ENCODE measurements at regions not wholly inside any gene's neighbourhood (a gene's known extent, or its start where the extent isn't known, plus 50 kb on each side); places are given as distances from the start of the nearest gene placed in this dataset.

DNA sequence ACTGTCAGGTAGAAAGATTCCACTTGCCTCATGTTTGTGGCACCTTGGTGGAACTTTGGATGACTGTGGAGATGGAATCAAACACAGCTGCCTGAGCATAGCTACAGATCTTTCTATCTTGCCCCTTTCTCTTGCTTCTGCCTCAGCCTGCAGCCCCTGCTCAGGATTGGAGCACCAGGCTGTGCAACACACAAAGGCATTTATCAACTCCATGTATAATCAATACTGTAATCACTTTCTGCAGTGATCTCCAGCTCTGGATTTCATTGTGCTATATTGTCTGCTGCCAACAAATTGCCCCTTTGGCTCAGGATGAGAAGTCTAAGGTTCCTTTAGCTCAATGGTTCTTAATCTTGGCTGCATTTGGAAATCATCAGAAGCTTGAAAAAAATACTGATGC, 86.3 kb upstream of the PRPS1 start:
- no peak for DNase-seq (ENCODE audit: low spot score)
- TF ChIP-seq, protein P1, sequence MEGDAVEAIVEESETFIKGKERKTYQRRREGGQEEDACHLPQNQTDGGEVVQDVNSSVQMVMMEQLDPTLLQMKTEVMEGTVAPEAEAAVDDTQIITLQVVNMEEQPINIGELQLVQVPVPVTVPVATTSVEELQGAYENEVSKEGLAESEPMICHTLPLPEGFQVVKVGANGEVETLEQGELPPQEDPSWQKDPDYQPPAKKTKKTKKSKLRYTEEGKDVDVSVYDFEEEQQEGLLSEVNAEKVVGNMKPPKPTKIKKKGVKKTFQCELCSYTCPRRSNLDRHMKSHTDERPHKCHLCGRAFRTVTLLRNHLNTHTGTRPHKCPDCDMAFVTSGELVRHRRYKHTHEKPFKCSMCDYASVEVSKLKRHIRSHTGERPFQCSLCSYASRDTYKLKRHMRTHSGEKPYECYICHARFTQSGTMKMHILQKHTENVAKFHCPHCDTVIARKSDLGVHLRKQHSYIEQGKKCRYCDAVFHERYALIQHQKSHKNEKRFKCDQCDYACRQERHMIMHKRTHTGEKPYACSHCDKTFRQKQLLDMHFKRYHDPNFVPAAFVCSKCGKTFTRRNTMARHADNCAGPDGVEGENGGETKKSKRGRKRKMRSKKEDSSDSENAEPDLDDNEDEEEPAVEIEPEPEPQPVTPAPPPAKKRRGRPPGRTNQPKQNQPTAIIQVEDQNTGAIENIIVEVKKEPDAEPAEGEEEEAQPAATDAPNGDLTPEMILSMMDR (IDR thresholded peaks at IDR 0.05; ENCODE audit: extremely low read depth, missing control alignments), result no peak

DNA sequence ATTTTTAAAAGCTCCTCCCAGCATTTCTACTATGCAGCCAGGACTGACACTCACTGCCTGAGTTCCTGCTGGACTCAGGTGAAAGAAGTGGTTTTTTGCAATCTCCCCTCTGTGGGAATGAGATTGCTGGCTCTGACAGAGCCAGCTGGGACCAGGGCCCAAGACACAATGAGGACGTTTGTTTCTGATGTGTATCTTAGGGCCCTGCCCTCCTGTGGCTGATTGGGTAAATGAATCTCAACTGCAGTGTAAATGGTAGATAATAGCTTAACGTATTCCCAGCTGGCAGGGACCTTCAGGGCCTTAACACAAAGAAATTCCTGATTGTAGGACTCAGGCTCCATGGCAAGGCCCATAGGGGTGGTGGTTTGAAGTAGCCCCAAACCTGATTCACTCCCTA, 85.8 kb upstream of the PRPS1 start:
- TF ChIP-seq, protein P1 (IDR thresholded peaks at IDR 0.05; ENCODE audit: extremely low read depth, missing control alignments), result no peak
- no peak for DNase-seq (ENCODE audit: low spot score)

DNA sequence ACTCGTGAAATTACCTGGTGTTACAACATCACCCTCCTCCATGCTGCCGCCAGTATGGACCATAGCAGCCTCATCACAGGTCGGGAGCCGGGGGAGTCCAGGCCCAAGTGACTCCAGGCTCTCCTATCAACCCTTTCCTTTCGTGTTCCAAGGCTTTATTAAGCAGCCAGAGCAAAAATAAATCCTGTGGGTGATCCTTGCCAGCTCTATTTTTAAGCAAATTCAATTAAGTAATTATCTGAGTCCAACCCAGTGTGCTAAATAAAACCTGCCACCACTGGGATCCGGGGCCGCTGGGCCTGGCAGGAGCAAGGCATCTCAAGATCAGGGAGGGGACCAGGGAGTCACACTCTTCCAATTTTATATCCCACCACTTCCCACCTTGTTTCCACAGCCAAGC, 80.7 kb upstream of the PRPS1 start:
- no peak for DNase-seq (ENCODE audit: low spot score)
- TF ChIP-seq, protein P1 (IDR thresholded peaks at IDR 0.05; ENCODE audit: extremely low read depth, missing control alignments), result no peak

DNA sequence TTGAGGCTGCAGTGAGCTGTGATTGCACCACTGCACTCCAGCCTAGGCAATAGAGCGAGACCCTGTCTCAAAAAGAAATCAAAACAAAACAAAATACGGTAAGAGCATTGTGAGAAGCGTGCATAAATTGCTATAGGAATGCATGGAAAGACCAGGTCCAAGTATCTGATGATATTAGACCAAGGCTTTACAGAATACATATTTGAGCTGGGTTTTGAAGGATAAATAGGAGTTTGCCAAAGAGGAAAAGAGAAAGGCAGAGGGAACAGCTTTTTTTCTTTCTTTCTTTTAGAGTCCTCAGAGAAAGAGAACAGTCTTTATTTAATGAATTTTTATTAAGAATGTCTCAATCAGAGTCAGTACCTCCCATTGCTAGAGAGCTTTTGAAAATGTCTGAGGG, 79.5 kb upstream of the PRPS1 start:
- DNase-seq (ENCODE audit: low spot score), result no peak
- TF ChIP-seq, protein P1 (IDR thresholded peaks at IDR 0.05; ENCODE audit: extremely low read depth, missing control alignments), result no peak

DNA sequence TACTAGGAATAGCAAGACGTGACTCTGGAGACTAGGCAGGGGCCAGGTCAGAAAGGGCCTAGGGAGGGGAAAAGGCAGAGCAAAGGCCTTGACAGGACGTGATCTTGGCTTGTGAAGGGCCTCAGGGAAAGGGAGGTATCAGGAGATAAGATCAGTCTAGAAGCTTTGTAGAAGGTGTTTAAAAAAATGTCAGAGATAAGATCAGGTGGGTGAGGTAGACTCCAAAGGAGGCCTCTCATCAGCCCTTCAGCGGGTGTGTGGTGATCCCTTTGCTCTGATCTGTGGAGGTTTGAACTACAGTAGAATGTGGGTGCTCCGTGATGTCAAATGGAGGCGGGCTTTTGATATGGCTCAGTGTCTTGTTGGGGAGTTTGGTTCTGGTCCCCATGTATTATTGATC, 78.8 kb upstream of the PRPS1 start:
- TF ChIP-seq, protein P1 (IDR thresholded peaks at IDR 0.05; ENCODE audit: extremely low read depth, missing control alignments), result no peak

DNA sequence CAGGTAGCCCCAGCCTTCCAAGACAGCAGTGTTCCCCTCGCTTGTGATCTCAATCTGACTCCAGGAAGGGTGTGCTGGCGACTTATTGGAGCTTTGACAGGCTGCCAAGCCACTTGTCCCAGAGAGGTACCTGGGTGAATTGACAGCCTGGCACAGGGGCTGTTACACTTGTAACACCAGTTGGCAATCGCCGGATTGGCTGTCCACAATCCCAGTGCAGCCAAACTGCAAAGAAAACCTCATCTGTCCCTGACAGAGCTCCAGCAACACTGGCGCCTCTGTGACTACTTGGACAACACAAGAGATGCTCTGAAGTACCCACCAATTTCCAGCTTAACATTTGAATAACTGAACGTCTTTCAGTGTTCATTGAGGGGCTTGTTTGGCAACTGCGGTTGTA, 76.8 kb upstream of the PRPS1 start:
- TF ChIP-seq, protein P1 (IDR thresholded peaks at IDR 0.05; ENCODE audit: extremely low read depth, missing control alignments), result no peak
- DNase-seq (ENCODE audit: low spot score), result no peak

More for the DNA sequence above, 78.8 kb upstream of the PRPS1 start:
- DNase-seq (ENCODE audit: low spot score), result no peak

DNA sequence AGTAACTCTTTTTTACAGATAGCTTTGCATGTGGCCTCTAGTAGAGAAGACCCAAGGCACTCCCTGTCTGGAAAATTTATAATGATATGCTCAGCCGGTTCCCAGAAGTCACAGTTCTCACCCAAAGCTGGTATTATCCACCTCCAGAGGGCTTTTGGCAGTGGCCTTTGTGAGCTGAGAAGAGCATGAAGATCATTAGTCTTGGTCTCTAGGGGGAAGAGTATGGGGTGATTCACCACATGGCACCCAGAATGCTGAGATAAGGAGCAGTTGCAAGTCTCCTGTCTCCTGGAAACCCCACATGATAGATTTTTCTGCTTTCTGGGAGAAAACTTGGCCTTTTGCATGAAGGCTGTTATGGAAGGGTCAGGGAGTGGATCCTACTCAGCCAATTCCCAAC, 75.4 kb upstream of the PRPS1 start:
- TF ChIP-seq, protein P1 (IDR thresholded peaks at IDR 0.05; ENCODE audit: extremely low read depth, missing control alignments), result no peak
- DNase-seq (ENCODE audit: low spot score), result no peak

Data from GM20000 (cell line).